ENCODE measurements at regions not wholly inside any gene's neighbourhood (a gene's known extent, or its start where the extent isn't known, plus 50 kb on each side); places are given as distances from the start of the nearest gene placed in this dataset.

DNA sequence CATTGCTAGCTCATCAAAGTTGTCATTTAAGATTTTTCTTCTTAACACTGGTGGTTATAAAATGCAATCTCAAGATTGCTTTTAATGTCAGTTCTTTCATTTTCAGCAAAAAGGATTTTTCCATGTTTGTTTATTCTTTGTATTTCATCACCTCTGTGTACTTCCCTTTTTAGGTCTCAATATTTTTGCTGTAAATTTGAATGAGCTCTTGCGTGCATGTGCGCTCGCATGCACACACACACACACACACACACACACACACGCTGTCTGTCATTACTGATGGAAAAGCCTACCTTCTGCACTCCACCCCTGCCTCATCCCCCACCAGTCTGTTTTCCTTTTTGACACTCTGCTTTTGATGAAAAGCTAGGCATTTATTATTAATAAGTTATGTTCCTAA is 85.3 kb upstream of the FYN start:
- DNase-seq (ENCODE audit: low read depth) = no peak

- DNase-seq (ENCODE audit: low read depth) = no peak
Observed at GRCh38 chr6:111959766-111960165, 86.5 kb upstream of the FYN start.

GRCh38 chr6:111967131-111967530 is 86.8 kb upstream of the CCN6 start:
- no peak for DNase-seq (ENCODE audit: low read depth)

- DNase-seq (ENCODE audit: low read depth) = no peak
Observed at GRCh38 chr6:111970426-111970825, 83.5 kb upstream of the CCN6 start.

- no peak for DNase-seq (ENCODE audit: low read depth)
Observed at GRCh38 chr6:111971181-111971841, 82.6 kb upstream of the CCN6 start.

DNA sequence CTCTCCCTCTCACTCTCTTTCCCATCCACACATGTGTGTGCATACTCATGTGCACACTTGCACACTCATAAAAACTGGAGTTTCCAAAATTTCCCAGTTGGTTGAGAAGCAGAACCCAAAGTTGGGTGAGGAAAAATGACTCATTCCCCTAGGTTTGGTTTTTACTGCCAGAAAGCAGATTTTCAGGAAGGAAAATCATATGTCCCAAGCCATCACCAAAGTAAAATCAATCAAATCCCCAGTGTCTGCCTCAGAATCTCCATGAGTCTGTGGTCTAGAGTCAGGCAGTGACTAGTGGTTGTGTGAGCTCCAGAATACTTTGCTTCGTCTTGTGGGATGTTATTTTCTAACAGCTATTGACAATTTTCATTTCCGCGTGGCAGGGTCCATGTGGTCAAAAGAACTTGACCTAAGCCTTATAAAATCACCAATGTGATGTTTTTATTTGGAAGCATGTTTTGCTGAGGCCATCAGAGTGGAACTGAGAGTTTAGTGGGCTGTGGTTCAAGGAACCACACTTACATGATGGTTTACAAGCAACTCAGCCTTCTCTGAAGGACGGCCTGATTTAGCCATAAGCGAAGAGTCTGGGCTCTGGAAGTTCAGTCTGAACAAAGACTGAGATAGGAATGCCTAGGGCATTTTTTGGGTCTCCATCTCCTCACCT is 81.9 kb upstream of the CCN6 start:
- DNase-seq (ENCODE audit: low read depth) = no peak

- no peak for DNase-seq (ENCODE audit: low read depth)
Observed at GRCh38 chr6:111972745-111973117, 81.2 kb upstream of the CCN6 start.

DNA sequence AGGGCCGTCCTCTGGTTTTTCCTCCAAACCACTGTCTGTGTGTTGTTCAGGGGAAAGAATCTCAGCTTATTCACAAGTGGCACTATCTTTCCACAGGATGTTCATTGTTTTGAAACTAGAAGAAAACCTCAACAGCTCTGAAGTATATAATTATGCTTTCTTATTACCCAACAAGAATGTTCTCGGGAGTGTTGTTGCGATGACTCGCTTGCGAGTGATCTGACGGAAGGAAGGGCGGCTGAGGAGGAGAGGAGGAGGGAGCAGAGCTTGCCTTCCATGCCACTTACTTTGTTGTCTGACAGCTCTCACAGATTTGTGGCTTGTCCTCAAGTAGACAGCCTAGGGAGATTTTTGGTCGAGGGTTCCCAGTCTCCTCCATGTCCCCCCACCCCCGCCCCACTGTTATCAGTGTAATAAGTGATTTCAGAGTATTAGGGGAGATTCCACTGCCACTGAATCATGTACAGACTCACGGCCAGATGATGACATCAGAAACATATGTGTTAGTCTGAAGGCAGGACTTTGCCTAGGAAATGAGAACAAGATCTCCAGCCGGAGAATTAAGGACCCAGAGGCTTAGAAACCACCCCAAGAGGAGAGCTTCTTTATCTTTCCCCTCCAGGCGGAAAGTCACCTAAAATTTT is 80.7 kb upstream of the CCN6 start:
- DNase-seq (ENCODE audit: low read depth) = peak; percentile 23

GRCh38 chr6:111973927-111974639 is 79.8 kb upstream of the CCN6 start:
- no peak for DNase-seq (ENCODE audit: low read depth)

DNA sequence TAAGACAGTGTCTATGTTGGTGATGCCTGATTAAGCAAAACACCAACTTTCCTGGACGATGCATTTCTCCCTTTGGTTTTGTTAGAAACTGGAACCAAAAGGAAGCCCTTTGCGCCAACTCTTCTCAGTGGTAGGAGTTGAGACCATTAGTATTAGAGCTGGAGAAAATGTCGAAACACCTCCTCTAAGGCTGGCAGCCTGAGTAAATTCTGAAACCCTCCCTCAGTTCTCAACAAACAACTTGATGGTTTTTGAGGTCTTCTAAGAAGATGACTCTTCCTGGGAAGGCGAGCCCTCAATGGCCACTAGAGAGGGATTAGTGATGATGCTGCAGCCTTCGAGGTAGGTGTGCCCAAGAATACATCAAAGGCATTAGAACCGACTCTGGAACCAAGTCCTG is 78.4 kb upstream of the CCN6 start:
- DNase-seq (ENCODE audit: low read depth) = no peak

- DNase-seq (ENCODE audit: low read depth) = no peak
Observed at GRCh38 chr6:111976139-111976538, 77.8 kb upstream of the CCN6 start.

DNA sequence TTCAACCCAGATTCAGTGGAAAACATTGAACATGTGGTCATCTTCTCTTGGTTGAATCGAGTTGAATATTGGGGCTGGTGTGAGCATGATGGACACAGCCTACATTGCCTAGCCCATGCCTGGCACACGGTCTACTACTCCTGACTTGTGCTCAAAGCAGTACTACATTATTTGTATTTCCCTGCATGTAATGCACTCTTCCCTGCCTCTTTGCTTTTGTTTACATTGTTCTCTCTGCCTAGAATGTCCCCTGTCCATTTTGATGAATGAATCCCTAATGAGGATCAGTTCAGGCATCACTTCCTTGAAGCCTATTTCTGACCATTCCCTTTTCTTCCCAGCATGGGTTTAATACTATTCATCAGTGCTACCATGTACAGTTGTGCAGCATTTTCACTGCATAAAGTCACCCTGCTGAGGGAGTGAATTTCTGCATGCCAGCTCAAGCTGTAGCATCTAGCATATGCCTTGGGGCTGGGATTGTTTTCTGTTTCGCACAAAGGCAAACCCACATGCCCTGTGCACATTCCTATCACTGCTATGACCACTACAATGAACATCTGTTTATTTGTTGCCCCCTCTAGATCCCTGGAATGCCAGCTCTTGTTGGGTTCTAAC is 75.3 kb upstream of the CCN6 start:
- no peak for DNase-seq (ENCODE audit: low read depth)

- DNase-seq (ENCODE audit: low read depth) = no peak
Observed at GRCh38 chr6:111979633-111980032, 74.3 kb upstream of the CCN6 start.

- no peak for DNase-seq (ENCODE audit: low read depth)
Observed at GRCh38 chr6:111980143-111980542, 73.8 kb upstream of the CCN6 start.

- no peak for DNase-seq (ENCODE audit: low read depth)
Observed at GRCh38 chr6:111980971-111981840, 72.7 kb upstream of the CCN6 start.

- no peak for DNase-seq (ENCODE audit: low read depth)
Observed at GRCh38 chr6:111982681-111983080, 71.2 kb upstream of the CCN6 start.

- DNase-seq (ENCODE audit: low read depth) = no peak
Observed at GRCh38 chr6:111983193-111983592, 70.7 kb upstream of the CCN6 start.

DNA sequence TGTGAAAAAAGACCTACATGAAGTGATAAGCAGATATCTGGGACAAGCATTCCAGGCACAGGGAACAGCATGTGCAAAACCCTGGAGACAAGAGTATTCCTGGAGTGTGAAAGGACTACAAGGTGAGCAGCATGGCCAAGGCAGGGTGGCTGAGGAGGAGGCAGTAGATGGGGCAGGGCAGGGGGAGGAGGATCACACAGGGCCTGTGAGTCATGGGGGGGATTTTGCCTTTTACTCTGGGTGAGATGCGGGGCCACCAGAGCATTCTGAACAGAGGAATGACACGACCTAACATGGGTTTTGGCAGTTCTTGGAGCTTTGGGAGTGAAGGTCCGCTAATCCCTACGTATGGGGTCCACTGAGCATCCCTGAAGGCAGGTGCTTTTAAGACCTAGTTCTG is 69.8 kb upstream of the CCN6 start:
- DNase-seq (ENCODE audit: low read depth) = no peak

DNA sequence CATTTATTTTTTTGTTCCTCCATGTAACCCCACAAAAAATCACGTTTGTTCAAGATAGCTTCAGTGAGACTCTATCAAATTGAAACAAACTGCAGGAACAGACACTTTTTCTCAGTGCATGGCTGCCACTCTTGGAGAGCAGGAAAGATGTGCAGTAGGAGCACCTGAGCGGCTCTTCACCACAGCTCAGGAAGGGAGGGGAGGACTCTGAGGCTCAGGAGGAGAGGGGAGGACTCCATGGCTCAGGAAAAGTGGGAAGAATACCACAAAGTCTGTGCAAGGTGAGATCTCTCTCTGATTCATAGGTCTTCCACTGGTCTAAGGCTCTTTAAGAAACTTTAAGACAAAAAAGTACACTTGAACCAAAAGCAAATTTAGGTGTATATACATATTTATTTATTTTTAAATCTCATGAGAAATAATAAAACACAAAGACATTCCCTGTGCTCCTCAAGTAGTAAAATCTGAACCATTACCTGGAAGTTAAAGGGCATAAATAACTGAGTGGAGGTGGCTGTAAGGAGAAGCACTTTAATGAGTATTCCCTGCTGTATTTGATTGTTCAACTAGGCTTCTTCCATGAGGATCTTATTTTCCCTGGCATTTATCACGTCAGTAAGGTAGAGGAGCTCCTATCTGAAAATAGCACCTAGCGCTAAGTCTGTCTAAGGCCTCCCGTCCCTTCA is 69.2 kb upstream of the CCN6 start:
- no peak for DNase-seq (ENCODE audit: low read depth)

GRCh38 chr6:111985202-111985731 is 68.6 kb upstream of the CCN6 start:
- peak; percentile 9 for DNase-seq (ENCODE audit: low read depth)

GRCh38 chr6:111986651-111987050 is 67.3 kb upstream of the CCN6 start:
- no peak for DNase-seq (ENCODE audit: low read depth)
